ENCODE measurements at regions not wholly inside any gene's neighbourhood (a gene's known extent, or its start where the extent isn't known, plus 50 kb on each side); places are given as distances from the start of the nearest gene placed in this dataset.

DNA sequence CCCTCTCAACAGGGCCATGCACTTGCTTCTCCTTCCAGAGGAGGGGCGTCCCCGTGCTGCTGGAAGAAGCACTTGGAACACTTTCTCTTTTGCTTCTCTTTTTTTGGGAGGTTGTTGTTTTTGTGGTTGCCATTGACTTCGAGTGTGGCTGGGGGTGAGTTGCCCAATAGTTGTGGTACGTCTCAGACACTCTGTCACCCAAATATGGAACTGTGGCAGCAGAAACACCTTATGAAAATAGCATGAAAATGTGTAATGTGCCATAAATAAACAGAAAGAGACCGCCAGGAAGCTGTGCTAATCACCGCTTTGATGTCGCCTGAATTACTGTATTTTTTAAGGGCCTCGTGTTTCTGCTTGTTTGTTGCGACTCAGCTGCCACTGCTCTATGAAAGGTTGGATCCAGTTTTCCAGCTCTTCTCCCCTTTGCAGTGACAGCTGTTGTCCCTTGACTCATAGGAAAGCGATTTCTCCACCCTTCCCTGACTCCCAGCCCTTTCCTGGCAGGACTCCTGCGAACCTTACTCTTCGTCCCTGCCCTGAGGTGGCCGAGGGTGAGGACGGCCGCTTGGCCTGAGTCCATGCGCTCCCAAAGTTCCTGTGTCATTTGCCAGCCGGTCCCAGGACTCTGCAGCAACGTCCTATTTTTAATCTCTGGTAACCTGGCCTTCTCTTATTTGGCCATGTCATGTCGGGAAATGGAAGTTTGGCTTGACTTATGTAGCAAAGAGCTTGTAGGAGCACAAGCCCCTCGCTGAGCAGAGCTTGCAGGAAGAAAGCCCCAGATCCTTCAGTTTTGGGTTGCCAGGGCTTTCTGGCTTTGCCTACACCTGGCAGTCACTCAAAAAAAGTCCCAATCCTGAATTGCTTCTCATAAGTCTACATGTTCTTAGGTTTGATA lies 694.6 kb downstream of the QKI start:
- peak; percentile 98 for DNase-seq (ENCODE audit: low read depth)

- peak; percentile 26 for DNase-seq (ENCODE audit: low read depth)
Observed at GRCh38 chr6:164108092-164108491, 693.6 kb downstream of the QKI start.

- DNase-seq (ENCODE audit: low read depth): peak; percentile 48
Observed at GRCh38 chr6:164107297-164107995, 692.9 kb downstream of the QKI start.

DNA sequence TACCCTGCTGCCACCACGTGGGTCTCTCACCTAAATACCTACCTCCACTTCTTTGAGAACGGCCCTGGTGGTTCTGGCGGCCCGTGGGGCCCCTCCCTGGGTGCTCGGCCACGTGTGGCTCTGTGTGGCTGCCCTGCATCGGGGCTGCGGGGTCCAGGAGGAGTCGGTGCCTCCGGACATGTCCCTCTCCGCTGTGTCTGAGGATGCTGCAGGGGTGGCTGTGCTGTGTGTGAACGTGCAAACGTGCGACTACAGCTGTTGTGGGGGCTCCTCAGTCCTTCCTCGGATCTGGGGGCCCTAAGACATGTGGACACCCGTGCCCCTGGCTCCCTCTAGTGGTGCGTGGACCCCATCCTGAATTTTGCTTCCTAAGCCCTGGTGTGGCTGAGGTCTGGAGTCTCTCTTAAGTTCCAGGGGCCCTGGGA lies 691.8 kb downstream of the QKI start:
- DNase-seq (ENCODE audit: low read depth): peak; percentile 29

GRCh38 chr6:164105705-164106104 lies 691.2 kb downstream of the QKI start:
- DNase-seq (ENCODE audit: low read depth): no peak

DNA sequence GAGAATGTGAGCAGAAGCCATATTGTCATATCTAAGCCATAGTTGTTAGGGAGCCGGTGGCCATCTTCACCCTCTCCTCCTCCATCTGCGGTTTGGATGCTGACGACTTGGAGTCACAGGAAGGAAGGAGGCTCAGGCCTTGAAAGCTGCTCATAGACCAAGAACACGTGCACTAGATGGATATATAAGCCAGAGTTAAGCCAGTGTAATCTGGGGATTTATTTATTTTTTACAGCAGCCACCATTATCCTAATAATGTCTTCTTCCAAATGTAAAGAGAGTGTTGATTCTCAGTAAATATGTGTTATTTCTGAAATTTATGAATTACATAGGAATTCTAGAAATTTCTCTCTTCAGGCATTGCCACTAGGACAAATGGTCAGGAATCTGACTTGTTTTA lies 689.9 kb downstream of the QKI start:
- DNase-seq (ENCODE audit: low read depth): no peak

- no peak for DNase-seq (ENCODE audit: low read depth)
Observed at GRCh38 chr6:164102693-164103092, 688.2 kb downstream of the QKI start.

- no peak for DNase-seq (ENCODE audit: low read depth)
Observed at GRCh38 chr6:164101859-164102258, 687.3 kb downstream of the QKI start.

GRCh38 chr6:164099269-164099865 lies 684.8 kb downstream of the QKI start:
- peak; percentile 60 for DNase-seq (ENCODE audit: low read depth)

DNA sequence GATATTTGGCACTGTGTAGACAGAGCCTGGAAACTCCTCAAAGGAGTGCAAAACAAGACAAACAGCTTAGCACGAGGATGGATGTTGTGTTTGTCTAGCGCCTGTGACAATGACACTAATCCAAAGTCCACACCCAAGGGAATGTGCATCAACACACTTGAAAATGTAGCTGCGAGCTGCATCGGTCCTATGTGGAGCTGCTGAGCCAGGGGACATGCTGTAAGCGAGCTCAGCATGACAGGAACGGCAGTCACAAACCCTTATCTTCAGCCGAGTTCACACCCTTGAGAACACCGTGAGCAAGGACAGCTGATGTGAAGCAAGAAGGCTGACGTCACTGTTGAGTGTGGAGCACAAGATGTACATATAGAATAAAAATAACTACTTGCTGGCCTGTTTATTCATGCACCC lies 684.3 kb downstream of the QKI start:
- peak; percentile 41 for DNase-seq (ENCODE audit: low read depth)

GRCh38 chr6:164097551-164098398 lies 683.3 kb downstream of the QKI start:
- DNase-seq (ENCODE audit: low read depth): peak; percentile 87

DNA sequence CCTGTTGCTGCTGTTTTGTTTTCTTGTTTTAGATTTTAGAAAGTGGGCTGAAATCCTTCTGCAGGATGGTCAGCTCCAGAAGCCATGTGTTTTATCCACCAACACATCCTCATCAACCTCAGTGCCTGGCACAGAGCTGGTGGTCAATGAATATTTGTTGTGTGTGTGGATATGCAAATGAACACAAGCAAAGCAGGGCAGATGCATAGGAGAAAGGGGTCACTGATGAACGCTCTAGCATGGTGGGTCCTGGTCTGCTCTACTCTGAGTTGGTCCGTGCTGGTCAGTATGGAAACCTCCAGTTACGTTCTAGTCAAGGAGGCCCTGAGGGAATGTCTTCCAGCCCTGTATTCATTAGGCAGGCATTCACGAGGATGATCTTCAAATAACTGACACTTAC lies 682.5 kb downstream of the QKI start:
- no peak for DNase-seq (ENCODE audit: low read depth)

- DNase-seq (ENCODE audit: low read depth): peak; percentile 98
Observed at GRCh38 chr6:164095056-164095455, 680.5 kb downstream of the QKI start.

- no peak for DNase-seq (ENCODE audit: low read depth)
Observed at GRCh38 chr6:164087870-164088269, 673.4 kb downstream of the QKI start.

GRCh38 chr6:164087211-164087610 lies 672.7 kb downstream of the QKI start:
- no peak for DNase-seq (ENCODE audit: low read depth)

DNA sequence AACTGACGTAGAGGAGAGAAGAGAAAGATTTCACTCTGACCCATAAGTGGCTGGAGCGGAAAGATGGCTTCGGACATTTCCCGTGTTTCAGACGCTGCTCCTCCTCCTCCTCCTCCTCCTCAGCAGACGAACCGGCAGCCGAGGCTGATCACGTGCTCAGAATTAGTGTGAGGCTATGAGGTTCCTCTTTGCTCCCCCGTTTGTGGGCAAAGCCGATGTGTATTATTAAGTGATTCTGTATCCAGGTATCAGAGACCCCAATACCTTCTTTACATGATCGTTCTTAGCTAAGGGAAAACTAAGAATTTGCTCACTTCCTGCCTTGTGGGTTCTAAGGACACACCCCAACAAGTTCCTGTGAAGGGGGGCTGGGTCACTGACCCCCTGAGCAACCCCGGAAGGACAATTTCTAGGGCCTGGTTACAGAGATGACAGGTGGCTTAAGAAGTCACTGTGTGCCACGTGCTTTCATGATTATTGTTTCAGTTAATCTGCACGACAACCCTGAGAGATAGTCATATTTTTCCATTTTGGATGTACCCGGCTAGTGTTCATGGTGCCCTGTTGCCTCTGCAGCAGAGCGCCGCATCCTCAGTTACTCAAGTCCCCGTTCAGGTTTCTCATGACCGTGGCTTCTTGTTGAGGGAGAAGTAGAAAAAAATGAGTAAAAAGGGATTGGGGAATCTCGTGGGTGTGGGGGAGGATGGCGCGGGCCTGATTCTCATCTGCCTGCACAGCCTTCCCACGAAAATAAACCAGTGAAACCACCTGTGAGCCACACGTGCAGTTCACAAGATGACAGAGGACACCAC lies 671.8 kb downstream of the QKI start:
- DNase-seq (ENCODE audit: low read depth): peak; percentile 43

DNA sequence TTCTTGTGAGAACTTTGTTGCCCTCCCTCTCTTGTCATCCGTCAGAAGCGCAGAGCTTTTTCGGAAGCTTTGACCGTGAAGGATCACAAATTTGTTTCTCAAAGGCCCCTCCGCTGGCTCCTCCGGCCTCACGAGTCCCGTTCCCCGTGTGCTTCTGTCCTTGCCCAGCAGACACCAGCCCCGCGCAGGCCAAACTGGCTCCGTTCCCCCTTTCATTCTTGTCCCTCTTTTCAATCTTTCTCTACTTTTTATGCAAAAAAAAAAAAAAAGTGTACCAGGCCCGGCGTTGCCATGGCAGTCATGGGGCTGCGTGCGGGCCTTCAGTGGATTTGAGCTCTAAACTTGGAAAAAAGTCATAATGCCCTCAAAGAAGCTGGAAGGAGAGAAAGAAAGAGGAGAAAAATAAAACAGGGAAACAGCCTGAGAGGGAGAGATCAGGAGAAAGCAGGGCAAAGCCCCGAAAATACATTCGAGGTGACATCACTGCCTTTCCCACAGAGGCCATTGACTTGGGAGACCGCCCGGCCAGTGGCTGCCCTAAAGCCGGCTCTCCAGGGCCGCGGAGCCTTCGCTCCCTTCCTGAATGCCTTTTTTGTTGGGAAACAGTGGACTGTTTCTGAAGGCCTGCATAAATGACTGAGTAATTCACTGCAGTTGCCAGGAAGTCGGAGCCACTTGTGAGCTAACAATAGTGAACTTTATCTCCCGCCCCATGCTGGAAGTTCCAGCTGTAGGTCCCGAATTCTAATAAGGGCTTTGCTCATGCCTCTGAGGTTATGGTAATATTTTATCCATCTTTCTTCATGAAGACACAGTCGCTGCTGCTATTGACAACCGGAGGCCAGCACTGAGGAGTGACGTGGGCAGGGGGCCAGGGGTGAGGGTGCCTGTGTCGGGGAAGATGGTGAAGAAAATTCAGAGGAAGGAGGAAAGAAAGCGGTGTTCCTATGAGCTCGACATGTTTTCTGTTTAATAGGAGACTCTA lies 670.9 kb downstream of the QKI start:
- peak; percentile 93 for DNase-seq (ENCODE audit: low read depth)

DNA sequence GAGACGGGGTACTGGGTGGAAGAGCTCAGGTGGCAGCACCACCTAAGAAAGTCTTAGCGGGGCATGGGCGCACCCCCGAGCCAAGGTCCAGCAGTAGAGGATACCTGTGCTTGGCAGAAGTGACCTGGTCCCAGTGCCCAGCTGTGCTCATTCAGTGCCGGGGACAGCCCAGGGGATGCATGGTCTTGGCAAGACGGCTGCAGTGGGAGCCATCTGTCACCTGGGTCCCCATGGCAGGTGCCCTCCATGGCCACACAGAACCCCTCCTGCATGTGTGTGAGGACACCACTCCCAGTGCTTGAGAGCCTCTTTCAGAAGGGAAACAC lies 664.7 kb downstream of the QKI start:
- DNase-seq (ENCODE audit: low read depth): no peak

GRCh38 chr6:164078532-164079274 lies 664.2 kb downstream of the QKI start:
- DNase-seq (ENCODE audit: low read depth): no peak
